GM12878 (cell line): ENCODE measurements at regions not wholly inside any gene's neighbourhood (a gene's known extent, or its start where the extent isn't known, plus 50 kb on each side); places are given as distances from the start of the nearest gene placed in this dataset.

Experiments used
- ATAC-seq: fragments of 200-7000 bp; cut with Tn5 transposase; 3 replicates; pipeline ENCODE4 v1.9.1; 2020; ENCODE audit warnings: mild to moderate bottlenecking, moderate library complexity
- BruUV-seq: library from RNA; stranded (reverse); fragments of 400-500 nt; replicated peaks from 2 replicates; lab custom pipeline; 2021; lab: Mats Ljungman, UMichigan
- CTCF ChIA-PET: fragments of 300-600 bp; sonication (Branson Sonifier 250); formaldehyde crosslinking; extraction: SDS; loops from one replicate; lab custom pipeline; 2021; ENCODE audit warnings: inconsistent platforms; lab: Yijun Ruan, JAX
- POLR2A ChIA-PET: fragments of 350-600 bp; formaldehyde crosslinking; extraction: SDS; loops from one replicate; lab custom pipeline; 2021; ENCODE audit warnings: inconsistent platforms; lab: Charles Lee
- RAD21 ChIA-PET: fragments of 300-600 bp; sonication (Branson Sonifier 250); formaldehyde crosslinking; loops from one replicate; lab custom pipeline; 2023; ENCODE audit warnings: antibody characterized with exemption; ENCODE audit not compliant: unreplicated experiment; lab: Charles Lee
- SMC1A ChIA-PET: fragments of 300-600 bp; sonication (Branson Sonifier 250); formaldehyde crosslinking; loops from one replicate; lab custom pipeline; 2023; ENCODE audit not compliant: unreplicated experiment, uncharacterized antibody; lab: Charles Lee
- DNase-seq: peaks from one replicate; pipeline ENCODE4 v3.0.0-alpha.2; 2011; ENCODE audit warnings: low read depth, low spot score
- FAIRE-seq: peaks from 3 replicates; lab custom pipeline; 2011; peaks lifted over from hg19 to GRCh38; lab: Jason Lieb, UNC
- H2AFZ ChIP-seq: 2 replicates; pipeline ENCODE4 v1.6.0; 2011; ENCODE audit warnings: low read depth, low read length, control low read depth; ENCODE audit not compliant: control insufficient read depth
- H3K27ac ChIP-seq: 2 replicates; pipeline ENCODE4 v1.5.1; 2011; ENCODE audit warnings: control low read depth; ENCODE audit not compliant: control insufficient read depth, insufficient read depth
- H3K27me3 ChIP-seq, 2 experiments: replicated peaks in 1 of 2; 2 replicates each; pipeline versions ENCODE4 v1.6.0 to v1.6.1; 2011; ENCODE audit warnings: low read length in 1 of 2; ENCODE audit not compliant: control insufficient read depth in 2 of 2, insufficient read depth in 2 of 2
- H3K36me3 ChIP-seq, 2 experiments: 2 replicates each; pipeline ENCODE4 v1.5.1; 2011; ENCODE audit warnings: low read length in 1 of 2; ENCODE audit not compliant: control insufficient read depth in 2 of 2, insufficient read depth in 2 of 2
- H3K4me1 ChIP-seq: 2 replicates; pipeline ENCODE4 v1.6.1; 2011; ENCODE audit warnings: mild to moderate bottlenecking, low read length, moderate library complexity, mixed read lengths; ENCODE audit not compliant: control insufficient read depth, insufficient read depth
- H3K4me2 ChIP-seq: 2 replicates; pipeline ENCODE4 v1.6.0; 2011; ENCODE audit warnings: control low read depth; ENCODE audit not compliant: control insufficient read depth, insufficient read depth
- H3K4me3 ChIP-seq: fragments of 200-600 bp; sonication (generic); 2 replicates; pipeline ENCODE4 v1.5.1; 2016
- H3K79me2 ChIP-seq: 2 replicates; pipeline ENCODE4 v1.6.0; 2011; ENCODE audit warnings: low read length; ENCODE audit not compliant: control insufficient read depth, insufficient read depth
- H3K9ac ChIP-seq: 2 replicates; pipeline ENCODE4 v1.8.0; 2011; ENCODE audit warnings: low read length, control low read depth, mixed read lengths; ENCODE audit not compliant: control insufficient read depth, insufficient read depth
- H3K9me3 ChIP-seq: replicated peaks from 3 replicates; pipeline ENCODE4 v1.5.1; 2011; ENCODE audit warnings: mild to moderate bottlenecking, low read length; ENCODE audit not compliant: control insufficient read depth, insufficient read depth
- H4K20me1 ChIP-seq: 2 replicates; pipeline ENCODE4 v1.6.0; 2011; ENCODE audit not compliant: control insufficient read depth, insufficient read depth
- BHLHE40 ChIP-seq, 2 experiments: fragments of 450-650 bp in 1 of 2; IDR thresholded peaks; 2 replicates each; pipeline ENCODE4 v1.6.1; 2011 to 2017; ENCODE audit warnings: low read depth in 2 of 2, borderline replicate concordance in 1 of 2, improper control_type of control experiment in 1 of 2, low read length in 1 of 2, mild to moderate bottlenecking in 1 of 2
- CBFB ChIP-seq: IDR thresholded peaks from 2 replicates; pipeline ENCODE4 v1.6.1; 2016; ENCODE audit warnings: antibody characterized with exemption, low read depth
- CHD4 ChIP-seq: fragments of 200-600 bp; sonication (generic); IDR thresholded peaks from 2 replicates; pipeline ENCODE4 v1.6.1; 2016; ENCODE audit warnings: mild to moderate bottlenecking
- EZH2 ChIP-seq: IDR thresholded peaks from 2 replicates; pipeline ENCODE4 v1.6.1; 2012; ENCODE audit warnings: low read depth, mild to moderate bottlenecking, control low read depth, inconsistent platforms, low read length, borderline replicate concordance; ENCODE audit not compliant: control insufficient read depth
- HCFC1 ChIP-seq: fragments of 150-350 bp; IDR thresholded peaks from 2 replicates; pipeline ENCODE4 v1.6.1; 2014; ENCODE audit warnings: low read length
- IKZF2 ChIP-seq, 2 experiments: fragments of 450-650 bp; IDR thresholded peaks; 2 replicates each; pipeline ENCODE4 v1.6.1; 2017; ENCODE audit warnings: mild to moderate bottlenecking in 2 of 2, moderate library complexity in 2 of 2
- NR2C1 ChIP-seq: fragments of 450-650 bp; IDR thresholded peaks from 2 replicates; pipeline ENCODE4 v1.6.1; 2017; ENCODE audit warnings: antibody characterized with exemption, mild to moderate bottlenecking, moderate library complexity
- POU2F2 ChIP-seq: IDR thresholded peaks from 3 replicates; pipeline ENCODE4 v1.6.1; 2011; ENCODE audit warnings: low read depth, mild to moderate bottlenecking, low read length, borderline replicate concordance
- ZNF384 ChIP-seq: IDR thresholded peaks from 2 replicates; pipeline ENCODE4 v1.6.1; 2012; ENCODE audit warnings: low read depth, mild to moderate bottlenecking, low read length, improper control_type of control experiment, borderline replicate concordance
- WGBS: methylation state at CpG from one replicate; pipeline ENCODE4 v1.1.6; 2016; ENCODE audit warnings: low lambda C conversion rate; ENCODE audit not compliant: insufficient replicate concordance, insufficient coverage; ENCODE audit errors: missing lambda C conversion rate; 5-methylcytosine and 5-hydroxymethylcytosine counted together
- in situ Hi-C: fragments of 300-500 bp; cut with MboI; formaldehyde crosslinking; loops from 9 replicates; pipeline ENCODE4 v1.14.3; 2018; ENCODE audit warnings: mixed read lengths
- intact Hi-C: fragments of 100-400 bp; cut with micrococcal nuclease; formaldehyde crosslinking; loops from one replicate; pipeline ENCODE4 v1.14.2; 2022; ENCODE audit not compliant: unreplicated experiment
- TF ChIP-seq, protein P1 (sequence below): fragments of 450-650 bp; IDR thresholded peaks from 2 replicates; pipeline ENCODE4 v1.6.1; 2016; ENCODE audit warnings: mild to moderate bottlenecking, moderate library complexity, borderline replicate concordance

DNA sequence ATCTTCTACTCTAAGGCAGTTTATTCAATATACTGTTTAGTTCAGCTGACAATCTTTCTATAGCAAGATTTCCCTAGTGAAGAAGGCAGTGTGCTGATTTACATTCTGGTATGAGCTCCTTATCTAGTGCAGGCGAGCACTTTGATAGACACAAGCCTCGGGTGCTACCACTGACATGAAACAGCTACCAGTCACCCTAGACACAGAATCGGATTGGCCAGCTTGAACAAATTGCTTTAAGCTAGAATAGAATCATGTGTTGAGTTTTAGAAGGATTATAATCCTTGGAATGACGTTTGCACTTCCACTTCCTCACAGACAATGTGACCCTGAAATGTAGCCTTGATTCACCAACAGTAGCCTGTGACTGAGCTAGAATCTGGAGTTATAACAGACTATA, 394.0 kb downstream of the EPHA4 start (continued):
- TF ChIP-seq BHLHE40 (IDR thresholded peaks at IDR 0.05; ENCODE audit: borderline replicate concordance in 1 of 2, low read depth in 2 of 2, low read length in 1 of 2) = no peak
- TF ChIP-seq CBFB = no peak
- TF ChIP-seq, protein P1, sequence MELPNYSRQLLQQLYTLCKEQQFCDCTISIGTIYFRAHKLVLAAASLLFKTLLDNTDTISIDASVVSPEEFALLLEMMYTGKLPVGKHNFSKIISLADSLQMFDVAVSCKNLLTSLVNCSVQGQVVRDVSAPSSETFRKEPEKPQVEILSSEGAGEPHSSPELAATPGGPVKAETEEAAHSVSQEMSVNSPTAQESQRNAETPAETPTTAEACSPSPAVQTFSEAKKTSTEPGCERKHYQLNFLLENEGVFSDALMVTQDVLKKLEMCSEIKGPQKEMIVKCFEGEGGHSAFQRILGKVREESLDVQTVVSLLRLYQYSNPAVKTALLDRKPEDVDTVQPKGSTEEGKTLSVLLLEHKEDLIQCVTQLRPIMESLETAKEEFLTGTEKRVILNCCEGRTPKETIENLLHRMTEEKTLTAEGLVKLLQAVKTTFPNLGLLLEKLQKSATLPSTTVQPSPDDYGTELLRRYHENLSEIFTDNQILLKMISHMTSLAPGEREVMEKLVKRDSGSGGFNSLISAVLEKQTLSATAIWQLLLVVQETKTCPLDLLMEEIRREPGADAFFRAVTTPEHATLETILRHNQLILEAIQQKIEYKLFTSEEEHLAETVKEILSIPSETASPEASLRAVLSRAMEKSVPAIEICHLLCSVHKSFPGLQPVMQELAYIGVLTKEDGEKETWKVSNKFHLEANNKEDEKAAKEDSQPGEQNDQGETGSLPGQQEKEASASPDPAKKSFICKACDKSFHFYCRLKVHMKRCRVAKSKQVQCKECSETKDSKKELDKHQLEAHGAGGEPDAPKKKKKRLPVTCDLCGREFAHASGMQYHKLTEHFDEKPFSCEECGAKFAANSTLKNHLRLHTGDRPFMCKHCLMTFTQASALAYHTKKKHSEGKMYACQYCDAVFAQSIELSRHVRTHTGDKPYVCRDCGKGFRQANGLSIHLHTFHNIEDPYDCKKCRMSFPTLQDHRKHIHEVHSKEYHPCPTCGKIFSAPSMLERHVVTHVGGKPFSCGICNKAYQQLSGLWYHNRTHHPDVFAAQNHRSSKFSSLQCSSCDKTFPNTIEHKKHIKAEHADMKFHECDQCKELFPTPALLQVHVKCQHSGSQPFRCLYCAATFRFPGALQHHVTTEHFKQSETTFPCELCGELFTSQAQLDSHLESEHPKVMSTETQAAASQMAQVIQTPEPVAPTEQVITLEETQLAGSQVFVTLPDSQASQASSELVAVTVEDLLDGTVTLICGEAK = no peak
- no peak for TF ChIP-seq HCFC1
- TF ChIP-seq POU2F2 = no peak
- TF ChIP-seq NR2C1 = no peak

DNA sequence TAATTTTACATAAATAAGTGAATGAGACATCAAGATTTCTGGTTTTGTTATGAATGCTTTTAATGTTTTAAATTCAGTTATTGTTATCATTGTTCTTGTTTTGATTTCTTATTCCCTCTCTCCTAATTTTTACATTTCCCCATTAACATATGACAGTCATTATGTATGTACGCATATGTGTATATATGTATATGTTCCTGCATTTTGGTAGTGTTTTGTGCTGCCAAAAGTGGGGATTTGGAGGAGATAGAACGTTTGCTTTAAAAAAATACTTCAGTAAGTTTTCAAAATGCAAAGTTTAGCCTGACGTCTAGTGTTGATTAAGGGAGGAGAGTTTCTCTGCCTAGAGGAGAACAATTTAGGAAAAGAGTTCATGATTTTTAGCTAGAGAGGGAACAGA, 385.2 kb downstream of the EPHA4 start:
- ChIA-PET SMC1A (no interaction called here), CTCF (interaction anchor here (0.8 kb wide), 1 partner anchor 10 kb away, joined by 3 read pairs; no protein-coding TSS in a partner anchor)
- H3K27ac ChIP-seq = no peak overlapping the region
- H3K27me3 ChIP-seq = no peaks in the 10 kb centered on the region
- H2AFZ ChIP-seq = no peak overlapping the region
- no peaks in the 10 kb centered on the region for H3K4me1 ChIP-seq
- H3K4me3 ChIP-seq = no peak overlapping the region
- H3K9me3 ChIP-seq = no peaks in the 10 kb centered on the region
- H3K4me2 ChIP-seq = no peak overlapping the region
- WGBS = 33% methylated on average over 3 of the region's 3 CpGs
- H3K79me2 ChIP-seq = no peaks in the 10 kb centered on the region
- DNase-seq (no peak), FAIRE-seq (no peak)
- no peak overlapping the region for H3K9ac ChIP-seq
- intact Hi-C loops (no loop called here), in situ Hi-C loops (no loop called here)
- BruUV-seq = no TSS peak
- TF ChIP-seq IKZF2 (IDR thresholded peaks at IDR 0.05) (no peak), ZNF384 (no peak), EZH2 (no peak), CHD4 (no peak)
- TF ChIP-seq, all 136 proteins: peak for 0
- no peaks in the 10 kb centered on the region for H3K36me3 ChIP-seq
- no peaks in the 10 kb centered on the region for H4K20me1 ChIP-seq
- ChIA-PET RAD21 (no interaction called here), POLR2A (no interaction called here)
- ATAC-seq = no peak
